GM11168 (cell line): ENCODE measurements at regions not wholly inside any gene's neighbourhood (a gene's known extent, or its start where the extent isn't known, plus 50 kb on each side); places are given as distances from the start of the nearest gene placed in this dataset.

Experiments
- in situ Hi-C: fragments of 300-500 bp; cut with MboI; formaldehyde crosslinking; loops from one replicate; pipeline ENCODE4 v1.12.0; 2022; ENCODE audit warnings: low sequenced_read_pairs; ENCODE audit not compliant: unreplicated experiment

DNA sequence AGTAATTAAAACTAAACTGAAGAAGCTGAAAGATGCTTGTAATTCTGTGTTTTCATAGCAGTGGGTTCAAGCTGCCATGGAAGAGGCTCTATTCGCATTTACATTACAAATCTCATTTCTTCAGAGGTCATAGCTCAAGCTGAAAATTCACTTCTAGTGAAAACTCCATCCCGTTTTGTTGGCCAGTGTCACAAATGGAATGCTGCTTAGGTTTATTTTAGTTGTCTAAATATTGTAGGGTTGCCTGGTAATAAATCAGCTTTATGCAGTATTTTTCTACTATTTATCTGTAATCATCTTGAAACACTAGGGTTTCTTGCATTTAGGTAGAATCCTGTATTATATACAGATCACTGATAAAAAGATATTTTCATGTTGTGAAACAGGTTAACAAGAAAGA lies 240.6 kb downstream of the PTBP2 start:
- in situ Hi-C loops, result no loop called here

GRCh38 chr1:96962751-96963211 lies 241.2 kb downstream of the PTBP2 start:
- in situ Hi-C loops, result no loop called here

DNA sequence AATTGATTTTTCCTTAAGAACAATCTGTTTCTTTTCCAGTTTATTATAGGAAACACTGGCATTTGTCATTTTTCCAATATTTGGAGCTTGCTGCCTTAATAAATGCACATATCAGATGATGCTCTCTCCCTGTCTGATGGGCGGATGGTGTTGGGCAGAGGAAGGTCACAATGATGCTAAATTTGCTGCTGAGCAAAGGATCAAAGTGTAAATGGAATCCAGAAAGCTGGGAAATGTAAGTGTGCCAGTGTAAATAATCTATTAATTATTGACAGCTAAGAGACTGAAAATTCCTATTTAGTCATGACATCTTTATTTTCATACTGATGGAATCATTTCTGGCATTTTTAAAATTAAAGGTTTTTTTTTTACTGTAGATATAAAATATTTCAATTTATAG lies 243.2 kb downstream of the PTBP2 start:
- in situ Hi-C loops, result no loop called here

DNA sequence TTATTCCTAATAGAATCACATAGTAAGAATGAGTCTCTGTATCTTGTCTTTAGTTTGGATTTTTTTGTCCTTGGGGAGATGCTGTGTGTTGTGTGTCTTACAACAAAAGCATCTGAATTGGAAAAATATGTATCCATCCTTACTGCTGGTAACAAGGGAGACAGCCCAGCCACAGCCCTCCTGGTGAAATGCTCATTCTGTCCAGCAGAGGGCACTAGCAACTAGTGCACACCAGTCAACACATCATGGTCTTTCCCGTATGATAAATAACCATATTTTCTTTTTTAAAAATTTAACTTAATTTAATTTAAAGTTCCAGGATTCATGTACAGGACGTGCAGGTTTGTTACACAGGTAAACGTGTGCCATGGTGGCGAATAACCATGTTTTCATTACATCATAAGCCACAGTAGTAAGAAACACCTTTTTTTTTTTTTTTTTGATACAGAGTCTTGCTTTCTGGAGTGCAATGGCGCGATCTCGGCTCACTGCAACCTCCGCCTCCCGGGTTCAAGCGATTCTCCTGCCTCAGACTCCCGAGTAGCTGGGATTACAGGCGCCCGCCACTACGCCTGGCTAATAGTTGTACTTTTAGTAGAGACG lies 245.1 kb downstream of the PTBP2 start:
- in situ Hi-C loops, result no loop called here

DNA sequence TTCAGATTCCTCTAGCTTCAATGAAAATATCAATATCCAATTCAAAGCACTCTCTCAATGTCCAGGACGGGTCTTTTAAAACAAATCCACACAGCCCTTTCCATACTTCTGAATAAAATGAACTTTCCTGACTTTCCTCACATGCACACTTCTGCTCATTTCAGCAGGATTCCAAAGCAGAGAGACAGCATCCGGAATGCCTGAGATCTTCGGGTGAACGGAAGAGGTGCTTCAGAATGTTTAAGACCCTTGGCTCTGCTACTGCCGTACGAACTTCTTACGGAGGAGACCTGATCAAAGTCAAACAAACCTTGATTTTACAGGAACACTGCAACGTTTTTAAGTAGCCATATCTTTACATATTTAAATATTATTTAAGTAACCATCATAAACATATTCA lies 245.7 kb downstream of the PTBP2 start:
- in situ Hi-C loops, result no loop called here

DNA sequence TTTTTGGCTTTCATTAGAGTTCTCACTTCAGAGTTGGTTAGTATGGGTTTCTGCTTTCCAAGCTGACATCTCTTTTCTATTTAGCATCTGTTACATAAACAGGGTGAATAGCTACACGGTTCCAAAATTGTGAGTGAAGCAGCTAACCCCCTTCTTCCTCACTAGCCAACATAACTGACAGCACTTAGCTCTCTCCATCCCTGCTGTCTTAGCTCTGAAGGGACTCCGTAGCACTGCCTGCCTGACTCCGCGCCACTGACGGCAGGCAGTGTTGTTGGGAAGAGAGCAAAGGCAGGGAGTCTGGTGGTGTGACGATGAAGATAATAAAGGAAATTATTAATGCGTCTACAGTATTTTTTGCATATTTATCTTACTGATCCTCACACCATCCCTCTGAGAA lies 247.0 kb downstream of the PTBP2 start:
- in situ Hi-C loops, result no loop called here

DNA sequence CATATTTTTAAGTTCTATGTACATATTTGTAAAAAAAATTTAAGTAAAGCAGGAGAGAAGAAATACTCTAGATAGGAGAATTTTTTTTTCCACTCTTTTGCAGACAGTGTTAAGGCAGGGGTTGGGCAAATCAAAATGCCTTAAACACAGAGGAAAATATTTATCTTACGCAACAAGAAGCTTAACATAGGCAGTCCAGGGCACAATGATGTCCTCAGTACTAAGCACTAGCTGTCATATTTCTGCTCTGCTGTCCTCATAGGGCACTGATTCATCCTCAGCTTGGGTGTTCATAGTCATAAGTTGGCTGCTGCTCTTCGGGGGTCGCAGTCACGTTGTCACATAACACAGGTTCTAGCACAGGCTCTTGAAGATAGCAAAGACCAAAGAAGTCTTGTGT lies 247.4 kb downstream of the PTBP2 start:
- in situ Hi-C loops, result no loop called here

GRCh38 chr1:96969656-96970163 lies 248.1 kb downstream of the PTBP2 start:
- in situ Hi-C loops, result no loop called here

DNA sequence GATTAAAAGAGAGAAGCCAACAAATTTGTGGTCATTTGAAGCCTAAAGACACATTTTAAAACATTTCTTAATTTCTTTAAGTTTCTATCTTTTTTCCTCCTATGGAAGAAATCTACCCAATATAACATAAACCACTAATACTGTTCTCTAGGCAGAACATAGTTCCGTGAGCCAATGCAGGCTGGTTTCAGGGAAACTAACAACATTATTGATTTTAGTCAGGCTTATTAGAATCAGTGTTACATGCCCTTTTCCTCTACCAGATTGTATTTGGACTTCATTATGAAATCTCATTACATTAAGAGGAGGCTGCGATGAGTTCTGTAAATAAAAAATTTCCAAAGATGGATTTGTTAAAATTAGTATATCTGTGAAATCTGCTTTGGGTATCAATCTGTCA lies 249.9 kb downstream of the PTBP2 start:
- in situ Hi-C loops, result no loop called here

DNA sequence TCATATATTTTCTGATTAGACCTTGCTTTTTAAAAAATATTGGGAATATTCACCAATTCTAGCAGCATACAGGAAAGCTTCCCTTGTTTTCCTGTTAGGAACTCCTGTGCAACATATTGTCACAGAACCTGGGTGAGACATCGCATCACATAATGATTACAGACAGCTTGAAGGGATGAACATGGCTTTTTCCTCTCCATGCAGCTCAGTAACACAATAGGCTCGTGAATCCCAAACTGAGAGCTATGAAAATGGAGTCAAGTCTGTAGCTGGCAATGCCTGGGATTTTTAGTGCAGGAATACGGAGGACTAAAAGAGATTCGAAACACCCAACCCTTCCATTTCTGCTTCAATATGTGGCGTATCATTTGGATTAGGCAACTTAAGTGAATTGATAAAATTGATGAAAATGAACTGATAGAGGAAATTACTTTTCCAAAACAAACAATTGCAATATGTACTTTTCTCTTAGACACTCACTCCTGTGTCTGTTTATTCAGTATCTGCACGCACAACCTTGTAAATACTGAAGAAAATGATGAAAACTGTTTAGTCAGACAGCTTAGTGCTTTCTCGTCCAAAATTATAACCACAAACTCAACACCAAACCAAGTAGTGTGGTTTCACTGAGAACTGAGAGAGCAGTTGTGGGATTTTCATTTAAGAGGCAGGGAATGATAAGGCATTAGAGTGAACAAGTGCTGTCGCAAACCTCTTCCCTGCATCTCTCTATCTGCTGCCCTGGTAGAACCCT lies 250.4 kb downstream of the PTBP2 start:
- in situ Hi-C loops, result no loop called here

DNA sequence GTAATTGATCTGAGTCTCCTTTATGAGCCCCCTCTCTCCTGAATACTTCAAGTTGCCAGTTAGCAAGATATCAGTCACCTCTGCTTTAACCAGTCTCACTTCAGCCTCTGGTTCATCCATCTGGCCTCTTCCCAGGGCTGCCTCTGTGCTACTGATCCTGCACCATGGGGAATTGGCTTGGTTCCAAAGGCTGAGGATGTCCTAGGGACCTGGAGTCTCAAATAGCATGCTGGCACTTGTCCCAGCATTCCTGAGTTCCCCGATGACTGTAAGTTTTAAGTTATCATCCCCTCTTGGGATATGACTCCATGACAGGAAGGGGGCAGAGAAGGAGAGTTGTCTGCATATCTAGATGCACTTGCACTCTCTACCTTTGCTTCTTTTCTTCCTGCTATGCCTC lies 252.0 kb downstream of the PTBP2 start:
- in situ Hi-C loops, result no loop called here

GRCh38 chr1:96978444-96978843 lies 256.9 kb downstream of the PTBP2 start:
- in situ Hi-C loops, result loop anchor here (25.0 kb wide), 1 partner anchor 1084 kb away; no protein-coding TSS in a partner anchor

GRCh38 chr1:96978901-96979300 lies 257.3 kb downstream of the PTBP2 start:
- in situ Hi-C loops, result loop anchor here (25.0 kb wide), 1 partner anchor 1083 kb away; no protein-coding TSS in a partner anchor

DNA sequence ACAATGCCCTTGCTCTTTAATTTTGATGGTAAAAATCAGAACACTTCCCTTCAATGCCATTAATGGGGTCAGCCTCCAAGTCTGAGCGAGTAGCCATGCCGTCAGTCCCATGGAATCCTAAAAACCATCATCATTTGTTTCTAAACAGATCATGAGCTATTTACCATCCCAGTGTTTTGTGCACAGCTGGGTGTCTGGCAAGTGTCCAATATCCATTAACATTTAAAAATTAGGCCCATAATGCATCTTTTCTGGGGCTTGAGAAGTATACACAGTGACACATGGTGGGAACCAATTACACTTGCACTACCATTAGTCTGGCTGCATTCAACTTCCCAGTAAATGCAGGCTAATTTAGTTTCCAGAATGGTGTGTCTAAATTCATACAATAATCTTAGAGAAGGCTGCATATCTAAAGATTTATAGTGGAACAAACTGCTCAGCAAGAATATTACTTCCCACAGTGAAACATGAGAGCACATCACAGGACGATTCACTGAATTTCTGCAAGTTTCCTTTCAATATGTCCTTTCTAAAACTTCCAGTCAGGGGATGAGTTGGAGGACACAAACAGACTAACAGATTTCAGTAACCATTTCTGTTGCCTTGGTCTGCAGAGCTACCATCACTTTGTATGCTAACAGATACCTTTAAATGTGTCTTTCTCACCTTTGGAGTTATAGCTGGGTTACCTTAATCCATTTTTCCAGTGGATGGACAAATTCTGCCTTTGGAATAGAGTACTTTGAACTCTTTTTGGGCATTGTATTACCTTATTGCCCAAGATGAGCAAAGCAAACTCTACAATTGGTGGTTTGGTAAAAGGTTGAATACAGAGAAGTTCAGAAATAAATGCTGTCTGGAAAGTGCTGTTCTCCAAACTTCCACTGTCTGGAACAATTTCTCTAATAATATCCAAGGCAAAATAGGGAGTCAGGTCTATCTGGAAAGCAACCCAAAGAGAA lies 258.0 kb downstream of the PTBP2 start:
- in situ Hi-C loops, result loop anchor here (25.0 kb wide), 1 partner anchor 1083 kb away; no protein-coding TSS in a partner anchor

DNA sequence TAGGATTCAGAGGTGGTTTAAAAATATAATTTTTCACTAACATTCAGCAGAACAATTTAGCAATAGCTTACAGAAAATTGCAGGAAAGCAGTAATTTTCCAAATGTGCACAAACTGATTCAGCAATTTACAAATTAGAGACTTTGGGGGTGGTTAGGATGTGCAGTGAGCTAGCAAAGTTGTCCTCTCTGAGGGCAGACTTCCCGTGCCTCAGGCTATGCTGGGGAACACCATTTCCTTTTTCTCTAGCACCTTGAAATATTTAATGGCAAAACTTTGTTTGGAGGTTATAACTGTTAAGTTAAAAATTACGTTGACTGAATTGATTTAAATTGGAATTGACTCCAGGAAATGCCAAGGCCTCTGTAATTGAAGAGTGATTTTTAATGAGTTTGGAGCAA lies 258.9 kb downstream of the PTBP2 start:
- in situ Hi-C loops, result loop anchor here (25.0 kb wide), 1 partner anchor 1082 kb away; no protein-coding TSS in a partner anchor

DNA sequence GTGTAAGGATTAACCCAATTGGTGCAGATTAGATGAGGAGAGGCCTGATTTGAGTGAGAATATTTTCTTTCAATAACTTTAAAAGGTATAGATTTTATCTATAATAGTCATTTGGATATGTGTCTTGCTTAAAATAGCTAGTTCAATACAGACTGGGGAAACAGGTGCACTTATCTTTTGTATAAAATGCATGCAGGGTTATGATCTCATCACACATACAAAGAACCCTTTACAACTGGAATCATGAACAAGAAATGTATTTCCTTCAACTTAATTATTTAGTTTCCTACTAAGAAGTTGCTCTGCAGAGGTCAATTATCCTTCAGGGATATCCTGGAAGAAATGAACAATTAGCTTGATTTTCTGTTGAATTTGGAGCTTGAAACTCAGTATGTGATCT lies 259.6 kb downstream of the PTBP2 start:
- in situ Hi-C loops, result loop anchor here (25.0 kb wide), 1 partner anchor 1081 kb away; no protein-coding TSS in a partner anchor

GRCh38 chr1:96982118-96982517 lies 260.5 kb downstream of the PTBP2 start:
- in situ Hi-C loops, result loop anchor here (25.0 kb wide), 1 partner anchor 1080 kb away; no protein-coding TSS in a partner anchor

- in situ Hi-C loops, result loop anchor here (25.0 kb wide), 1 partner anchor 1078 kb away; no protein-coding TSS in a partner anchor
Measured at GRCh38 chr1:96983866-96984265, 262.3 kb downstream of the PTBP2 start.

DNA sequence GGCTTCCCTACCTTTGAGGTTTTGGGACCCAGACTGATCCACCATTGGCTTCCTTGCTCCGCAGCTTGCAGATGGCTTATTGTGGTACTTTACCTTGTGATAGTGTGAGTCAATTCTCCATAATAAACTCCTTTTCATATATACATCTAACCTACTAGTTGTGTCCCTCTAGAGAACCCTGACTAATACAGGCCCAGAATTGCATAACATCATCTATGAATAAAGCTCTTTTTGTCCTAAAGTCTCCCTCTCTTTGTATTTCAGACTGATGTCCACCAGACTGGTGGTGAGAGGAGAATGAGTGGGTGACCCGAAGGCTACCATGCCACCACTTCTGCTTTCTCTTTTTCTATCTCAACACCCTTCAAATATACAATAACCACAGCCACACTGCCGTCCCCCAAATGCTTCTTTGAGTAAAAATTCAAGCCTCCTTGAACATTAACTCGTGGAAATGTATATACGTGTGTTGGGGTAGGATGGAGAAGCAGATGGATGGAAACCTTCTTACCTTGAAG lies 265.7 kb downstream of the PTBP2 start:
- in situ Hi-C loops, result loop anchor here (25.0 kb wide), 1 partner anchor 1075 kb away; no protein-coding TSS in a partner anchor

DNA sequence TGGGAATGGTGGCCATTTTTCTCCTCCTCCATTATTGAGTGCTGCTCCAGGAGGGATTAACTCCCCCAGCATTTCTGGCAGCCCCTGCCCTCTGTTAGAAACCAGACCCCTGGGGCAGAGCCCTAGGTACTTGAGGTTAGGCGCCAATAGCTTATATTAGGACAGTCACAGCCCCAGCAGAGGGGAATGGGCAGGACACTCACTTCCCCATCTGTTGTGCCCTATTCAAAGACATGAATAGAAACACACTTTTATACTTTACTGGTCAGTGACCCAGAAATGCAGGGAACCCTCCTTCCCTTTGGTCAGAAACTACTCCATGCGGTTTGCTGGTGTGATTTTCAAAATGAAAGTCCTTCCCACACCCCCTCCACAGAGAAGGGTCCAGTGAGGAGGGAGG lies 267.7 kb downstream of the PTBP2 start:
- in situ Hi-C loops, result loop anchor here (25.0 kb wide), 1 partner anchor 1073 kb away; no protein-coding TSS in a partner anchor
